ENCODE measurements at regions not wholly inside any gene's neighbourhood (a gene's known extent, or its start where the extent isn't known, plus 50 kb on each side); places are given as distances from the start of the nearest gene placed in this dataset.

GRCh38 chr2:207463433-207463832 is 66.3 kb upstream of the CREB1 start:
- TF ChIP-seq CTCF (IDR thresholded peaks at IDR 0.05) (no peak), POLR2AphosphoS5 (IDR thresholded peaks at IDR 0.05) (no peak), POLR2A (IDR thresholded peaks at IDR 0.05) (no peak)

Measured in breast epithelium (tissue), 3 donors.